Activated naive CD4-positive, alpha-beta T cell treated with anti-CD3 and anti-CD28 coated beads, Interleukin-2, amount 50 U/mL, for 24 hours (primary cell): ENCODE measurements at regions not wholly inside any gene's neighbourhood (a gene's known extent, or its start where the extent isn't known, plus 50 kb on each side); places are given as distances from the start of the nearest gene placed in this dataset.
"Not testable (repeated sequence)": the region's sequence is repeated elsewhere in the genome, so short reads cannot be mapped to it uniquely, and the experiment has no call there.

ENCODE experiments used
- H3K27ac Mint-ChIP-seq: one replicate; pipeline ENCODE4 v1.8.0; 2021; ENCODE audit warnings: mild to moderate bottlenecking, mixed read lengths
- H3K27me3 Mint-ChIP-seq: one replicate; pipeline ENCODE4 v1.8.0; 2021; ENCODE audit warnings: mixed read lengths
- H3K36me3 Mint-ChIP-seq: one replicate; pipeline ENCODE4 v1.8.0; 2021; ENCODE audit warnings: mixed read lengths
- H3K4me1 Mint-ChIP-seq: one replicate; pipeline ENCODE4 v1.8.0; 2021; ENCODE audit warnings: mixed read lengths
- H3K4me3 Mint-ChIP-seq: one replicate; pipeline ENCODE4 v1.8.0; 2021; ENCODE audit warnings: mild to moderate bottlenecking, mixed read lengths
- H3K9me3 Mint-ChIP-seq: one replicate; pipeline ENCODE4 v1.8.0; 2021; ENCODE audit warnings: mixed read lengths

DNA sequence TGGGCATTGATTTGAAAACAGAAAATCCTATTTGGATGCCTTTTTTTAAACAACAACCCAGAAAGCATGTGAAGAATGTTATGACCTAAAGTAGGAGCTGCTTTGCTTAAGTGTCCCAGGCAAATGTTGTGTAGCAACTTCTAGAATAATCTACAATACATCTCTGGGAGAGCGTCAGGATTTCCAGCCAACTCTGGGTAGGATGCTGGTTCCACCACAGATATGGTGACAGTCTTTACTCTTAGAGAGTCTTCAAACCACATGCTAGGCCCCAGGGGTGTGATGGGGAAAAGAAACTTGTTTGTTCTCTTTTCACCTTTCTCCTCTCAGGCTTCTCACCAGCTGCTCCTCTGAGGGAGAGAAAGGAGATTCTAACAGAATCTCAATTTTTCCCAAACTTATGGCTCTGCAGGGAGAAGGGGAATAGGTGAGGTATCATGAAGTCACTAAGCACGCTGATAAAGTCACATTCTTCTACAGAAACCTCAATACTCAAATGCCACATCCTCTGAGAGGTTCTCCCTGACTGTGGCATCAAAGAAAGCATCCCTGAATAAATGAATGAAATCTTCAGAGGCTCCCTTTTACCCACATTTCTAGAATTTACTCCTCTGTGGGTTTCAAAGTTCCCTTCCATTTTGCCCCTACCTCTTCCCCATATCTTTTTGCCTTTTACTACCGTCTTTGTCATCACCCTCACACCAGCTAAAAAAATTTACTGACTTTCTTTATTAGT is 171.6 kb upstream of the RAI2 start:
- H3K27ac Mint-ChIP-seq: no peak overlapping the region
- no peaks in the 10 kb centered on the region for H3K4me1 Mint-ChIP-seq
- no peaks in the 10 kb centered on the region for H3K36me3 Mint-ChIP-seq
- no peak overlapping the region for H3K4me3 Mint-ChIP-seq
- H3K9me3 Mint-ChIP-seq: no peaks in the 10 kb centered on the region
- H3K27me3 Mint-ChIP-seq: no peaks in the 10 kb centered on the region

DNA sequence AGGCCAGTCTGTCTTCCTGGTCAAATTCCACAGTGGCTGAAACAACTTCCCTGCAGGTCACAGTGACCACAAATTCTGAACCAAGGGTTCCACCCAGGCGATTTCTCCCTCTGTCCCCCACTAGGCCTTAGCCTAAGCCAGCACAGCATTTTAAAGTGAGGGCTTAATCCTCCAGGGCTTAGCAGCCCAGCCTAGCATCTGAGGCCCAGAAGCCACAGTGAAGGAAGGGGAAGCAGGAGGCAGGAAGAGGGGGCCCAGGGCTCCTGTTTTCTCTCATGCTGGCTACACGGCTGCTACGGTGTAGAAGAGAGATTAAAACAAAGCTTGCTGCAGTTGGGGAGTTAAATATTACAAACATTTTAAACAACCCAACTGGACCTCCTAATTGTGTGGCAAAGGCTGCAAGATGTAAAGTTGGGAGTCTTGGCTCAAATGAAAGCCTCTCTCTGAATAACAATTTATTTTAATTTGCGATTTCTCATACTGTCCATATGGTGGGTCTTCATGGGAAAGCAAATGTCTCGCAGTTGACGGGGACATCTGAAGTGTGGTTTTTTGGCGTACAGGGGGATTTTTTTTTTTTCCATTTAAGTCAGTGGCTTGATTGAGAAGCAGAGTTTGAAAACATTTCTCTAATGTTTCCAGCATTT is 170.8 kb upstream of the RAI2 start:
- H3K27me3 Mint-ChIP-seq: no peaks in the 10 kb centered on the region
- H3K27ac Mint-ChIP-seq: no peak overlapping the region
- H3K4me1 Mint-ChIP-seq: no peaks in the 10 kb centered on the region
- no peak overlapping the region for H3K4me3 Mint-ChIP-seq
- no peaks in the 10 kb centered on the region for H3K9me3 Mint-ChIP-seq
- H3K36me3 Mint-ChIP-seq: no peaks in the 10 kb centered on the region

DNA sequence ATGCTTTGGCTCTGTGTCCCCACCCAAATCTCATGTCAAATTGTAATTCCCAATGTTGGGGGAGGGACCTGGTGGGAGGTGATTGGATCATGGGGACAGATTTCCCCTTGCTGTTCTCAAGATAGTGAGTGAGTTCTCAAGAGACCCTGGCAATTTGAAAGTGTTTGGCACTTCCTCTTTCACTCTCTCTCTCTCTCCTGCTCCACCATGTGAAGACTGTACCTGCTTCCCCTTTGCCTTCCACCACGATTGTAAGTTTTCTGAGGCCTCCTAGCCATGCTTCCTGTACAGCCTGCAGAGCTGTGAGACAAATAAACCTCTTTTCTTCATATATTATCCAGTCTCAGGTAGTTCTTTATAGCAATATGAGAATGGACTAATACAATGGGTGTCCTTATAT is 169.6 kb upstream of the RAI2 start:
- H3K27me3 Mint-ChIP-seq, H3K9me3 Mint-ChIP-seq, H3K27ac Mint-ChIP-seq, H3K36me3 Mint-ChIP-seq, H3K4me3 Mint-ChIP-seq, H3K4me1 Mint-ChIP-seq: not testable (repeated sequence)

DNA sequence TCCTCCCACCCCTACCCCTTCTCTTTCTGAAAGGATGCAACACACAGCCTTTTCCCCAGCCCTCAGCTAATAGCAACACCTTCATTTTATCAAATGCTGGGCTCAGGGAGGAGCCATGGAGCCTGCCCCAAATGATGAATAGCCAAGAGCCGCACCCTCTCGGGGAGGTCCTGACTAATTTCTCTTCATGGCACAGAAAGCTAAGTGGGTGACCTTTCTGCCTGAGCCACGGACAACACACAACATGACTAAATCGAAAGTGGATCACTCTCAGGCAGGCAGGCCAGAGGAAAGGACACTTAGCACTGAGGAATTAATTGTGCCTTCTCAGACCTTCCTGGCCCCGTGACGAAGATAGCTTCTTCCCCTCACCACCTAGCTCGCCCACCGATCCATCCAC is 165.1 kb upstream of the RAI2 start:
- Mint-ChIP-seq H3K27ac (no peak overlapping the region), H3K4me3 (no peak overlapping the region), H3K9me3 (no peaks in the 10 kb centered on the region), H3K27me3 (no peaks in the 10 kb centered on the region), H3K36me3 (no peaks in the 10 kb centered on the region), H3K4me1 (no peaks in the 10 kb centered on the region)

DNA sequence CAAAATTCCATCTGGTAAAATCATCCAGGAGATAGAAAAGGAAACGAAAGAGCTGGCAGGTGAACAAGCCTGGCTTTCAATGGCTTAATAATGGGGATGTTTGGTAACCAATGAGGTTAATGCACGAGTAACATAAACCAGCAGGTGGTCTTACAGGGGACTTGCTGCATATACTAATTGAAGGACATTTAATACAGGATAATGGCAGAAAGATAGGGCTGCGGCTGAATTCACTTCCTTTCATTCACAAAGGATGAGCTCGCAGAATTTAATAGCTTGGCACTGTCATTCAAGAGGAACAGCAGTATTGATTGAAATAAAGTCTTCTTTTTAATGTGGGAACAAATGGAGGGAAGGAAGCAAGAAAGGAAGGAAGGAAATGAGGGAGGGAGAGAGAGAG is 156.3 kb upstream of the RAI2 start:
- Mint-ChIP-seq H3K9me3 (no peaks in the 10 kb centered on the region), H3K36me3 (no peaks in the 10 kb centered on the region), H3K4me3 (no peak overlapping the region), H3K27me3 (peaks cover 1% of the 10 kb centered on the region), H3K4me1 (no peaks in the 10 kb centered on the region), H3K27ac (no peak overlapping the region)

DNA sequence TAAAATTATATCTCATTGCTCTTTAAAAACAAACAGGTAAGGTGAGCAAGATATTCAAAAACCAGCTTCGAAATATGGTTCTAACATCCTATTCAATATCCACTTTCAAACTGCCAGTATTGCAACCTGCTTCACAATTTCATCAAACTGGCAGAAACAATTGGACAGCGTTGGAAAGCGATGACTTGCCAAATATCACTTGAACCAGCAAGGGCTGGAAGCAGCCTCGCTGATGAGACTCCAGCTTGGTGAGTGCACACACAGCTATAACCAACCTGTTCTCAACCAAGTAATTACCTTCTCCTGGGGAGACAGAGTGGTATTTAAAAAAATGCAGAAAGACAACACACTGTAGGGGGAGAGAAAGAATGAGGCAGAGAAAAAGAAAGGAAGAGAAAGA is 155.8 kb upstream of the RAI2 start:
- Mint-ChIP-seq H3K4me1 (no peaks in the 10 kb centered on the region), H3K27ac (peak overlapping the region; percentile 46), H3K4me3 (no peak overlapping the region), H3K9me3 (no peaks in the 10 kb centered on the region), H3K27me3 (peaks cover 1% of the 10 kb centered on the region), H3K36me3 (no peaks in the 10 kb centered on the region)

DNA sequence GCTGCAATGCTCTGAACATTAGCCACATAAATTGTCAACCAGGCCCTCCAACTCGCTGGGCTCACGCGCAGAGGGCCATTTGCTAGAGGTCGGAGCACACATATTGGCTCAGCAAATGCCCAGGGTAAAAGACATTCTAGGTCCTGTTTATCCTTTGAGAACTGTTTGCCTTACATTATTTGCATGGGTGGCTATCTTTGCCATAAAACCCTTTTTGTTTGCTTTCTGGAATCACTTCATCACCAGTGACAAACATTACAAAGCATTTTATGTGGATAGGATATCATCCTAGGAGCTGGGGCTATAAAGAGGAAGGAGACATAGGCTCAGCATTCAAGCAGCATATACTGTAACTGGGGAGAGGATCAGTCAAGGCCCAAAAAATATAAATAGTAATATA is 149.2 kb upstream of the RAI2 start:
- Mint-ChIP-seq H3K9me3 (no peaks in the 10 kb centered on the region), H3K4me1 (no peaks in the 10 kb centered on the region), H3K36me3 (no peaks in the 10 kb centered on the region), H3K27ac (no peak overlapping the region), H3K4me3 (no peak overlapping the region), H3K27me3 (no peaks in the 10 kb centered on the region)

DNA sequence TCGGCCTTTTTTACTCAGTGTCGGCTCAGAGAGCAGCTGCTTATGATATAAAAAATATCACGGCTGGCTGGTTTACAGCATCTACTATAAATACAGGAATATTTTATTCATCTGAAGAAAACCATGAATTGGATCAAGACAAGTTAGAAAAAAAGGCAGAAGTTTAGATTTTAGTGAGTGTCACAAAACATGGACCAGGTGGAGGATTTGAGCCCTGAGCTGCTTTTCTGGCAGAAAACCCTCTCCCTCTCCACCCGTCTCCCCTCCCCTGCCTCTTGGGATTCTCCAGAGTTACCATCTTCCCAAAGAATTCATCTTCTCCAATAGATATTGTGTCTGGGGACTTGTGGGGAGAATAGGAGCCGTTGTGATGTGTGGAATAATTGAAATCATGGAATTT is 142.8 kb upstream of the RAI2 start:
- H3K9me3 Mint-ChIP-seq: no peaks in the 10 kb centered on the region
- H3K36me3 Mint-ChIP-seq: no peaks in the 10 kb centered on the region
- H3K27me3 Mint-ChIP-seq: no peaks in the 10 kb centered on the region
- no peak overlapping the region for H3K27ac Mint-ChIP-seq
- H3K4me3 Mint-ChIP-seq: no peak overlapping the region
- no peaks in the 10 kb centered on the region for H3K4me1 Mint-ChIP-seq

DNA sequence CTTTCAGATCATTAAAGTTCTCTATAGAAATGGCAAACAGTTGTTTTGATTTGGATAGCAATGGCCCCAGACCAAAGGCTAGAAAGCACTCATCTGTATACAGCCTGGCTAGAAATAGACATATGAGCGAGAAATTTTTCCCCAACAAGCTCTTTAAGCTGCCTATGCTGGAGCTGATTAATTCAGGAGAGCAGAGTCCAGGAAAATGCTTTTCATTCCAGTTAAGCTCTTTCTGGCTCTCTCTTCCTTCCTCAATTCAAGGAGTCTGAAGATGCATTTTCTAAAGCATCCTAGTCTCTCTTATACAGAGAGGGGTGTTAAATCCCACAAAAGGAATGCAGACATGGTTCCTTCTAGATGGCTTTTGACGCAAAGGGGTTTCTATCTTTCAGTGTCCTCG is 141.7 kb upstream of the RAI2 start:
- H3K27ac Mint-ChIP-seq: no peak overlapping the region

DNA sequence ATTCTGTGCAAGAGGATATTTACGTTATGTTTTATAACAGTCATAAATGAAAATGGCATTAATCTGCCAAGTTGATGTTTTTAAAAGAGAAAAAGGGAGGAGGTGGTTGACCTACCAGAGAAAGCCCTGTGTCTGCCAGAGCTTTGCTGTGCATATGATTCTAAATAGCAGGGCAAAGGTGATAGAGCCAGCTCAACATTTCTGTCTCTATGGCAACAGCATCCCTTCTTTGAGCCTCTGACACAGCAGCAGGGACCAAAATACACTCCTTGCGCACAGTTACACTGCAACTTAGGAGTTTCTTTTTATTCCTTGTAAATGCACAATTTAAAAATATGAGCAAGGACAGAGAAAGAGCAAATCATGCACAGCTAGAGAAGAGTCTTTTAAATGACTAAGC is 133.3 kb upstream of the RAI2 start:
- Mint-ChIP-seq H3K27me3 (no peaks in the 10 kb centered on the region), H3K36me3 (no peaks in the 10 kb centered on the region)

More for the DNA sequence above, 141.7 kb upstream of the RAI2 start:
- Mint-ChIP-seq H3K9me3 (no peaks in the 10 kb centered on the region), H3K27me3 (no peaks in the 10 kb centered on the region), H3K36me3 (no peaks in the 10 kb centered on the region), H3K4me1 (no peaks in the 10 kb centered on the region), H3K4me3 (no peak overlapping the region)

DNA sequence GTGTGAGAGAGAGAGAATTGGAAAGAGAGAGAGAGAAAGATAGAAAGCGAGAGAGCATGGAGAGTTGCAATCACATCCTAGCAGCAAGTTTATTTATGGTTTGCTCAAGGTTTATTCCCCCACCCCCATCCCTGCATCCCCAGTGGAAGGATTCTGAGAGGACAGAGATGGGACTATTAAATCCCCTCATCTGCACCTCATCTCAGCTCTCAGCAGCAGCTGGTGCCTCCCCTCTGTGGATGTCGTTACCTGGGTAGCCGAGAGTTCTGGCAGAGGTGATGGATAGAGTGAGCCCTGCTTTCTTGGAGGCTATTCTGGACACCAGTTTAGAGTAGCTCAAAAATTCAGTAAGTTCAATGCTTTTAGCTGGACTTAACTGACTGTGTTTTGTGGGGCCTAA is 132.0 kb upstream of the RAI2 start:
- Mint-ChIP-seq H3K9me3 (no peaks in the 10 kb centered on the region), H3K27ac (no peak overlapping the region), H3K4me1 (peaks cover 9% of the 10 kb centered on the region), H3K27me3 (no peaks in the 10 kb centered on the region), H3K36me3 (no peaks in the 10 kb centered on the region), H3K4me3 (no peak overlapping the region)

More for the DNA sequence above, 133.3 kb upstream of the RAI2 start:
- no peak overlapping the region for H3K27ac Mint-ChIP-seq
- H3K4me1 Mint-ChIP-seq: no peaks in the 10 kb centered on the region
- H3K4me3 Mint-ChIP-seq: no peak overlapping the region
- no peaks in the 10 kb centered on the region for H3K9me3 Mint-ChIP-seq

DNA sequence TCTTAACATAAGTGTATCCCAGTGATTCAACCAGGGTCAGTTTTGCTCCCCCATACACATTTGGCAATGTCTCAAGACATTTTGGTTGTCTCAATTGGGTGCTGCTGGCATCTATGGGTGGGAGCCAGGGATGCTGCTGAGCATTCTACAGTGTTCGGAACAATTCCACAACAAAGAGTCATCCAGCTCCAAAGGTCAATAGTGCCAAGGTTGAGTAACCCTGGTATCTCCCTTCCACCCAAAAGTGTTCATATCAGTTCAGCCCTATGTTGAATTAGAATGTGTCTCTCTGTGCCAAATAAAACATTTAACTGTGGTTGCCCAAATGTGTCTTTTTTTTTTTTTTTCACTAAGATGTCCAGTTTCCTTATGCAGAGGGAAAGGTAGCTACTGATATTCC is 129.4 kb upstream of the RAI2 start:
- no peaks in the 10 kb centered on the region for H3K27me3 Mint-ChIP-seq
- H3K4me3 Mint-ChIP-seq: no peak overlapping the region
- H3K36me3 Mint-ChIP-seq: no peaks in the 10 kb centered on the region
- no peaks in the 10 kb centered on the region for H3K9me3 Mint-ChIP-seq
- H3K27ac Mint-ChIP-seq: no peak overlapping the region
- H3K4me1 Mint-ChIP-seq: peaks cover 34% of the 10 kb centered on the region

DNA sequence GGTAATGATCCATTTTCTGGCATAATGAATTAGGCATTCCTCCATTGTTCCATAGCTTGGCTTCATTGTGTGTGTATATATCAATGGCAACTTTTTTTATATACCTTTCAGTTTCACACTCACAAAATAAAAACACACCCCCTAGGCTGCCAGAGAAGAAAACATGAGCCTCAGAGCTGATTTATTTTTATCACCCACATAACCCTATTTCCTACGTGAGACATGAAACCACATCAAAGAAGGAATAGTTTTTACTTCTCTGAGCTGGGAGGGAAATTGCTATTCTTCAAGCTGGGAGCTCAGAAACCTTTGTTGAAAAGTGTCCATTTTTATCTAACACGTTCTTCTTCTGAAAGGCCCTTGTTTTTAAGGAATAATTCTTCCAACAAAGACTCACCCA is 126.7 kb upstream of the RAI2 start:
- no peaks in the 10 kb centered on the region for H3K36me3 Mint-ChIP-seq
- peak overlapping the region; percentile 12 for H3K27ac Mint-ChIP-seq
- H3K4me1 Mint-ChIP-seq: peaks cover 37% of the 10 kb centered on the region
- H3K9me3 Mint-ChIP-seq: no peaks in the 10 kb centered on the region
- H3K4me3 Mint-ChIP-seq: peak overlapping the region; percentile 19
- H3K27me3 Mint-ChIP-seq: no peaks in the 10 kb centered on the region

DNA sequence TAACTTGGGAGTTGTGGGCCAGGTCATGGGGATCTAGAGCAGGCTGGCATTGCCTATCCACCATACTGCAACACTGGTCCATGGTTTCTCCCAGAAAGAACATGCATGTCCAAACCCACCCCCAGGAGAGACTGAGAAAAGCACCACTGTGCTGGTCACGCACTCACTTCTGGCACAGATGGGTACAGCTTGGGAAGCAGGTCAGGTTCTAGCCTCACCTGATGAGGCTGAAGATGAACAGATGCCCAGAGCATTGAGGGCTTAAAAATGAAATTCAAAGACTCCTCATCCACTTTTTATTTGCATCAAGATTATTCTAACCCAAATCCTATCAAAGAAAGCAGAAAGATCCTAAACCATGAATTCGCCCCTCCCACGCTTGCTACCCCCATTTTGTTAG is 125.9 kb upstream of the RAI2 start:
- no peaks in the 10 kb centered on the region for H3K9me3 Mint-ChIP-seq
- peaks cover 37% of the 10 kb centered on the region for H3K4me1 Mint-ChIP-seq
- no peaks in the 10 kb centered on the region for H3K36me3 Mint-ChIP-seq
- H3K27me3 Mint-ChIP-seq: no peaks in the 10 kb centered on the region
- no peak overlapping the region for H3K4me3 Mint-ChIP-seq
- no peak overlapping the region for H3K27ac Mint-ChIP-seq

DNA sequence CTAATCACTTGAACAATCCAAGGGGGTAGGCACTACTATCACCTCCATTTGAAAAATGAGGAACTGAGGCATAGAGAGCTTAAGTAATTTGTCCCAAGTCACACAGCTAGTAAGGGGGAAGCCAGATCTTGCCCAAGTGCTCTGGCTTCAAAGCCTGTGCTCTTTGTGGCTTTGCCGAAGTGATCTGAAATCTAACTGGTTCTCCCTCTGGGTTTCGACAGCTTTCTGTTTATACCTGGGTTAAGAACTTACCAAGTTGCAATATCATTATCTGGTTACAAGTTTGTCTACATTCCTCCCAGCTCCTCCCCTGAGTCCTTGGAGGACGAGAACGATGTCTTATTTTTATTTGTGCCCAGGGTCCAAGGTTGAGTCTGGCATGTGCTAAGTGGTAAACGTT is 125.3 kb upstream of the RAI2 start:
- Mint-ChIP-seq H3K4me1 (peaks cover 37% of the 10 kb centered on the region), H3K27me3 (no peaks in the 10 kb centered on the region), H3K9me3 (no peaks in the 10 kb centered on the region), H3K36me3 (no peaks in the 10 kb centered on the region), H3K4me3 (no peak overlapping the region), H3K27ac (no peak overlapping the region)

DNA sequence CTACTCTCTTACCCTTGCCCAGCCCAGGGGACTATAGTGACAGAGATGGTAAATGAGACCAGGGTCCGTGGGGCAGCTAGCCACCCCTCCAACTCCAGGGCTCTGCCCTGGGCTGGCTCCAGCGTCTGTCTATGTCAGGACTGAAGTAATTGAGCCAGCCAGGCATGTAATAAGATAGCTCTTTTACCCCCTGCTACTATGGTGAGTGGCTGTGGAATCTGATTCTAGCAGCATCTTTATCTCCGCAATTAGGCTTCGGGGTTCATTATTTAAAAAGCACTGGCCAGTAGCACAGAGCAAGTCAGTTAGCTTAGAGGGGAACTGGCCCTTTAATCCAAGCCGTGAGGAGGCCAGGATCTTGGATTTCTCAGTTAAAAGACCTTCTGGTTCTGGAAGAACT is 123.3 kb upstream of the RAI2 start:
- Mint-ChIP-seq H3K27me3 (no peaks in the 10 kb centered on the region), H3K4me3 (no peak overlapping the region), H3K27ac (no peak overlapping the region), H3K4me1 (peaks cover 37% of the 10 kb centered on the region), H3K36me3 (no peaks in the 10 kb centered on the region), H3K9me3 (no peaks in the 10 kb centered on the region)

DNA sequence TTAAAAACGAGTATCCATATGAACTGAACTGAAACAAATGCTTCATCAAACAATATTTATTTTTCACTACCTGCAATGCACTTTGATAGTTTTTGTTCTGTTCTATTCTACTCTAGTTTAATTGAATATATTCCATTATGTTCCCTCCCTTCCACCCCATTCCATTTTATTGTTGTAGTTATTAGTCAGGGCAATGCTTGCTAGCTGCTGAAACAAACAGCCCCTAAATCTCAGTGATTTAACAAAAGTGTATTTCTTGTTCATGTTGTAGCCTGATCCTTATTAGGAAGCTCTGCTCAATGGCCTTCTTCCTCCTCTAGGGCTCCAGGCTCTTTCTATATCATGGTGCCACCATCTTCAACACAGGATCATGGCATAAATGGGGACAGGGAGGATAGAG is 122.3 kb upstream of the RAI2 start:
- H3K4me1 Mint-ChIP-seq: peaks cover 32% of the 10 kb centered on the region
- H3K27me3 Mint-ChIP-seq: no peaks in the 10 kb centered on the region
- no peaks in the 10 kb centered on the region for H3K9me3 Mint-ChIP-seq
- no peak overlapping the region for H3K4me3 Mint-ChIP-seq
- H3K27ac Mint-ChIP-seq: no peak overlapping the region
- no peaks in the 10 kb centered on the region for H3K36me3 Mint-ChIP-seq
